CD4-positive, alpha-beta T cell treated with Interleukin-6 at 100 ng/mL for 8 hours (primary cell): ENCODE measurements at regions not wholly inside any gene's neighbourhood (a gene's known extent, or its start where the extent isn't known, plus 50 kb on each side); places are given as distances from the start of the nearest gene placed in this dataset.

Source experiments
- DNase-seq: peaks from one replicate; pipeline ENCODE4 v3.0.0-alpha.2; 2020; ENCODE audit warnings: mixed read lengths, low spot score

DNA sequence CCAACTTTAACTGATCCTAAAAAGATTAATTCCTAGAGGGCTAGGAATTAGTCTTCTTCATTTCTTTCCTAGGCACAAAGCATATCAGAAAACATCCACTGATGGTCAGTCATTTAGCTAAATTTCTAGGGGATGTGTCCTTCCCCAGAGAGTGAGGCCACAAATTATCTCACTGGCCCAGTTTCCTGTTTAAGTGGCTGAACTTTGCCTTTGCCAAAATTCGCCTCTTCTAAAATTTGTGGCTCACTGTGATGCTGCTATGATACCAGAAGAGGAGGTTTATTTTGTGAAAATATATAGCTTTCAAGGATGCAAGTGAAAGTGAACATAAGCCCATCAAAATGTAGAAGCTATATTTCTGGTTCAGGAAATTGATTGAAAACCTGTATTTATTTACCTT, 98.1 kb upstream of the FER start:
- DNase-seq: no peak

DNA sequence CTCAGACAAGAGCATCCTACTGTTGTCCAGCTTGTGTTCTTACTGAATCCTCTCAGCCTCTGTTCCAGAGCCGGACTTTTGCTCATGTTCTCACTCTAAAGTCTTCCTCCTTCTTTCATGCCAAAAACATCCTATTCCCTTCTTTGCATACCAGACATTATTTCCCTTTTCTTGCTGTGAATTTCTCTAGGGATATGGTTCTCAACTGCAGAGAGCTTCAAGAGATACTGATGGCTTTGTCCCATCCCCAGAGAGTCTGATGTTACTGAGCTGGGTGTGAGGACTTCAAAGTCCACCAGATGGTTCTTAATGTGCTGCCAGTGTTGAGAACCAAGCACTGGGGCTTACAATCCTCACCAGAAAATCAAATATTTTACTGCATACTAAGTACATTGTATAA, 98.6 kb upstream of the FER start:
- no peak for DNase-seq

DNA sequence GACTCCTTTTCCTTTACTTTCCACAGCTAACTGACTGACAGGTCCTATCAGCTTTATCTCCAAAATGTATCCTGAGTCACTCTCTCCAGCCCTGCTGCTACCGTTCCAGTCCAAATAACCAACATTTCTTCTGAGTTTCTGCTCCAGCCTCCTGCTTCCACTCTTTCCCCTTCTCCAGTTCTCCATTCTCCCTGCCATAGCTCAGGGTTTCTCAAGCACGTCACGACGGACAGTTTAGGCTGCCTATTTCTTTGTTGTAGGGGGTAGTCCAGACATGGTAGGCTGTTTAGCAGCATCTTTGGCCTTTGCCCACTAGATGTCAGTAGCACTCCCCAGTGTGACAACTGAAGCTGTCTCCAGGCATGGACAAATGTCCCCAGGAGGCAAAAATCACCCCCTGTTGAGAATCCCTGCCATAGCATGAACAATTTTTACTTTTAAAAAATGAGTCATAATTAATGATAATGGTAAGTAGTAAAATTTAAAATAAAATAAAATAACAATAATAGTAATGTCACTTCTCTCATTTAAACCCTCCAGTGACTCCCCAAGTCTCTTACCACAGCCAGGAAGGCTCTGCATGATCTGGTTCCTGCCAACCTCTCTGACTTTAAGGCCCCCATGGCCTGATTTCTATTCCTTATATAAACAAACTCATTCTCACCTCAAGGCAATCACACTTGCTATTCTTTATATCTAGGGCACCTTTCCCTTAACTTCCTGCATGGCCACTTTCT, 105.4 kb upstream of the FER start:
- DNase-seq: peak; percentile 36

DNA sequence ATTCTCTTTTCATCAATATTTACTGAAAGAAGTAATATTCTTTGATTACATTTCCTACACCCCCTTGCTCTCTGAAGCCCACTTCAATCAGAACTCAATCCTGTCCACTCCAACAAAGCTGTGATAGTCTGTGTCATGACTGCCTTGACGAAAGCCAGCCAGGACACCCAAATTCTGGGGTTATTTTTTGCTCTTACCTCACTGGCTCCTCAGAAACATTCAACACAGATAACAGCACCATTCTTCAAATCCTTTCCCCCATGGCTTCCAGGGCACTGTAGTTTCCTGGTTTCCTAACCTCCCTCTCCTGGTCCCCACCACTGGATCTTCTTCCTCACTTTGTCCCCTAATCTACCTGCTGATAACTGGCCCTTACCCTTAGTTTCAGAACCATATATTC, 106.1 kb upstream of the FER start:
- DNase-seq: no peak

DNA sequence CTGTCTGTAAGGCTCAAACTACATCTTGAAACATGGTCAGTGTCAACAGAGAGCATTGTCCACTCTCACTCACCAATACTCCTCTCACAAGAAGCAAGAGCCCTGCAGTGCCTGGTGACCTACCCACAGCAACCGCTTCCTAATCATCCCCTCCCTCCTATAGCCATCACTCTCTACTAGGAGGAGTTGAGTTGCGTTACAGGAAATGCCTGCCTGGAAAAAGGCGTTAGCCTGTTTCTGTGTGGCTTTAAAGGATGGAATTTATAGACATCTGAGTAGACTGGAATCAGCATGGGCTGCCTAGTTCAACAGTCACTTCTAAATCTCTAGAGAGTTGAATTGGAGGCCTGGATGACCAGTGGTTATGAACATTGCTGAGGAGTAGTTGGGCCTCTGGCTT, 108.3 kb upstream of the FER start:
- no peak for DNase-seq

DNA sequence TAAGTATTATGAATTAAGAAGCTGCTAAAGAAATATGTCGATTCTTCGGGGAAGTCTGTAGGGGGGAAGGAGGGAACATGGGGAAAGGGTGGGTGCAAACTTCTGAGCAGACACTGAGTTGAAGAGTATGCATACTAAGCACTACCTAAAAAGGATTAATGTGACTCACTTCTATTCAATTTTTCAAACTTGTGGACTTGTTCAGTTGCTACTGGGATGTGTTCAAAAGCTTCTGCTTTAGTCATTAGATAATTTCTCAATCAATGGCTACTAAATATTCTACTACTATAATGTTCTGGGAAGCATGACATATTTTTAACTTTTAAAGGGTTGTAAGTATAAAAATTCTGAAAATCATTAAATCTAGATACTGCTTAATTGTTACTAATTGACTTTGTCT, 109.7 kb upstream of the FER start:
- DNase-seq: no peak

DNA sequence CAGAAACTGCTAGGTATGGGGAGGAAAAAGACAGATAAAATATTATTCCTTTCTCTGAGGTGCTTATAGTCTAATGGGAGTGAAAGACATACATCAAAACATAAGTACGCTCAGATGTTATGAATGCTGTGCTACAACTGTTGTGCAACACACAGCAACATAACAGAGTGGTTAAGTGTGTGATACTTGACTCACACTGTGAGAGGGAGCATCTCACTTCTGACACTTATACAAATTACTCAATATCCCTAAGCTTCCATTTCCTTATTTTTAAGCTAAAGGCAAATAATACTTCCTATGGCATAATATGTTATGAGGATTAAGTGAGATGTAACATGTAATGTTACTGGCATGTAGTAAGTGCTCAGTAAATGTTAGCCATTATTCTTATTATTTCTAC, 110.6 kb upstream of the FER start:
- DNase-seq: no peak

DNA sequence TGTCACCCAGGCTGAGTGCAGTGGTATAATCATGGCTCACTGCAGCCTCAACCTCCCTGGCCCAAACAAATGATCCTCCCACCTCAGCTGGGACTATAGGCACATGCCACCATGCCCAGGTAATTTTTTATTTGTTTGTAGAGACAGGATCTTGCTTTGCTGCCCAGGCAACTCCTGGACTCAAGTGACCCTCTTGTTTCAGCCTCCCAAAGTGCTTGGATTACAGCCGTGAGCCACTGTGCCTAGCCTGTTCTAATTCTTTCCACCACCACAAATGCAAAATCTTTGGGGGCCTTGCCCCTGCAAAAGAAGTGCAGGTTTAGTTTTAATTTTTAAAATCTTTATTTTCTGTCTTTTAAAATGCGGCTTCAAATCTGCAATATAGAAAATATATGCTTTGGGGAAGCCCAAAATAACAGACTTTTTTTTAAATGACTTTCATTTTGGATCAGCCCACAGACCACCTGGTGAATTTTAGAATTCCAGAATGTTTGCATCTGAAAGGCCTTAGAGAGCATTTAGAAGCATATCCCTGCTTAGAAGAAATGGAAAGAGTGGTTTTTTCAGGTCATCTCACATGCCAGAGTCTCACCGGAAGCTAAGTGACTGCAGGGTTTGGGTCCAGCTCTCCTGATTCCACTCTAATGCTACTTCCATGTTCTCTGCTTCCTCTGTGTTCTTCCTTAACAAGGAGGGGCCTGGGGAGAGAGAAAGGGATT, 111.4 kb upstream of the FER start:
- no peak for DNase-seq

DNA sequence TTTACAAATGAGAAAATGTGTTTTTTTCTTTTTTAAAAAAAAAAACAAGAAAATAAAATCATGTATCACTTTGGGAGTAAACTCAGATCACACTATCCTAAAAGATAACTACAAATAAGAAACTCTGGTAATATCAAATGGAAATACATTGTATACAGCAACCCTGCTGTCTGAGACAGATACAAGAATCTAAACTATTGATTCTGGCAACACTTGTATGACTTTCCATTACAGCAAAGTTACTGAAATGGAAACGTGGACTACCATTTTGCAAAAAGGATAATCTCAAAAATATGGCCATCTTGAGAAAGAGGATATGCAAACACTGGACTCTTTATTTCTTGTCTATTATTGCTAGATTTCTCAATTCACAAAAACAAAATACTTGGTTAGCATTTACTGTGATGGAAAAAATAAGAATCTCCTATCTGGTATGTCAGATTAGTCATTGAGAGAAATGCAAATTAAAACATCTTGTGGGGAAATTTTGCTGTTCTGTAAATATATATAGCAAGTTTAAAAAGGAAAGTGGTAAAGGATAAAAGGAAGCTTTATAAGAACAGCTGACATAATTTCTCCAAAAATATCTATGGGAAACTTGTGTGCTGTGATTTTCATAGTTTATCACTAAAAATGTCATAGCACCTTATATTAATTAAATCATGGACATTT, 112.9 kb upstream of the FER start:
- no peak for DNase-seq

DNA sequence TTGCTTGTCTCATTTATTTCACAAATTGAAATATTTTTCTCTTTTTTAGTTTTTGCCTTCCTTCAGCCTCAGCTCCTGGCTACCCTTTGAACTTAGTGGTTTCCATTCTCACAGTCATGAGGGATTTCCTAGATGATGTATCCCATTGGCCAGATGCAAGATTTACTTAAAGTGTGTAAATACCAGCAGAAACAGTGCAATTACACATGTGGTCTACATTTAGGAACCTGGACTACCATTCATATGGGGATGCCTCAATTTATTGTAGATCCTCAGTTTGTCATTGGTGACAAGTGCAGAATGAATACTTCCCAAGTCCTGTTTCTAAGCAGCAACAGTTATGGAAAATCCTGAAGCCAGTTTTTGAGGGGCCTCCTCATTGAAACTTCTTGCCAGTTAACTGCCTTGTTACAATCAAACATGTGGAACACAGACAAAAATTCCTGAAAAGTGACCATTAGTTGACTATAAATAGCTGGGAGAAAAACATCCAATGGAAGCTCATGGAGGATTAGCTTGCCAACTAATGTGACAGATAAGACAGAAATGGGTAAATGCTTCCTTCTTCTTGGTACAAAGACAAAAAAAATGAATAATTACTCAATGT, 113.6 kb upstream of the FER start:
- no peak for DNase-seq

DNA sequence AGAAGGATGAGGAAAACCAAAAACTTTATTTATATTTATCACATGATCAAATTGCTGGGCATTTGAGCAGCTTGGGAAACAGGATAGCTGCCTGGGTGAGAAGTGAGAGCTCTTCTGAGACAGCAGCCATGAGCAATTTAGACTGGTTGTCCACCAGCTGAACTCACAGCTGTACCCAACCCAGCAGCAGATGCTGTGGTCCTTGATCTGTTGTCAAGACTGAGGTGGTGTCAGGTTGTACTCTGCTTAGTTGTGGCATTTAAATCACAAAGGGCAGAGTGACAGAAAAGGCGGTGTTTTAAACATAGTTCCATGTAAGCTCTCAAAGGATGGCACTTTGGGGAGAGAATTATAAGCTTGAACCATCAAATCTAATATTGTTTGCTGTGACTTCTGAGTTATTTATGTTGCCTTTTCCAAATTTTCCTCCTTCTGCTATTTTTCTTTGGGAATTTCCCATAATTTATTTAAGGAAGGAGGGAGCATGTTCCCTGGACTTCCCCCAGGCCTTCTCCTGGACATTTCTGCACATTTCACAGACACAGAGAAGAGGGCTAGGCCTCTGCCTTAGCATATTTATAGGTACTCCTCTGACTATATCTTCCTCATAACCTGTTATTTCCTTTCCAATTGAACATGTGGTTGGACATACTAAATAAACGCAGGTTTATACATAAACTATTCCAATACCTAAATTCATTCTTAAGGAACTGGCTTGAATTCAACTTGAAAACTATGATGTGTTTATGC, 117.7 kb upstream of the FER start:
- DNase-seq: no peak

DNA sequence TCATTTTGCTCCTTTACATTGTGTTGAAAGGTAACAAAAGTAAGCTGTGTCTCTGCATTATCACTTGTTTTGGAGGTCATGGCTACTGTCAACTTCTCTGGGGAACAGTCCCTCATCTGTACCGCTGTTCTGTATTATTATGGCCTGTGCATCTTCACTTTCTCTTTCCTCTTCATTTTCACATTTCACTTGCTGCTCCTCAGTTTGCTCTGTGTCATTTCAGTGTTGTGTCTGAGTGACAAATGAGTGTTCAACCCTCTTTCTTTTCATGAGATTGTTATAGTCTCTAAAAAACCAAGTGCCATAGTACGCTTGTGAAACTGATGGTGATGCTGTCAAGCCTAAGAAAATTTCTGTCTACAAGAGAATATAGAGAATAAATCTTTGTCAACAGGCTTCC, 122.0 kb upstream of the FER start:
- no peak for DNase-seq

DNA sequence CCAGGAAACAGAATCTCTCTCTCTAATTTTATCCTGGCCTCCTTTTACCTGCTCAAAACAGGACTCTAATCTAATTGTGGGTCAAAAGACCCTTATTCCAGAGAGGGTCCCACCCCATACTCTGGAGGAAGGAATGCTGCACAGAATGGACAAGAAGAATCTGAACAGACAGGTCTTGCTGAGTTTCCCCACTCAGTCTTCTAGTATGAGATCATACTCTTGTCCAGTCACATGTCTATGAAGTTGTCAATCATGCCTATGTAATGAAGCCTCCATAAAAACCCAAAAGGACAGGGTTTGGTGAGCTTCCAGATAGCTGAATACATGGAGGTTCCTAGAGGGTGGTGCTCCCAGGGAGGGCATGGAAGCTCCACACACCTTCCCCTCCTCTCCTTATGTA, 123.9 kb upstream of the FER start:
- no peak for DNase-seq

DNA sequence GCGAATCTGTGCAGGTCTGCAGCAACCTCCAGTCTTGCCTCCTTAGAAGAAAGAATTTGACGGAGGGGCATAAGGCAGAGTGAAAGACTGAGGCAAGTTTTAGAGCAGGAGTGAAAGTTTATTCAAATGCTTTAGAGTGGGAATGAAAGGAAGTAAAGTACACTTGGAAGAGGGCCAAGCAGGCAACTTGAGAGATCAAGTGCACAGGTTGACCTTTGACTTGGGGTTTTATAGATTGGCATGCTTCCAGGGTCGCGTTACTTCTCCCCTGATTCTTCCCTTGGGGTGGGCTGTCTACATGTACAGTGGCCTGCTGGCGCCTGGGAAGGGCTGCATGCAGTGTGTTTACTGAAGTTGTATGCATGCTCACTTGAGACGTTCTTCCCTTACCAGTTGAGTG, 127.2 kb upstream of the FER start:
- DNase-seq: no peak

DNA sequence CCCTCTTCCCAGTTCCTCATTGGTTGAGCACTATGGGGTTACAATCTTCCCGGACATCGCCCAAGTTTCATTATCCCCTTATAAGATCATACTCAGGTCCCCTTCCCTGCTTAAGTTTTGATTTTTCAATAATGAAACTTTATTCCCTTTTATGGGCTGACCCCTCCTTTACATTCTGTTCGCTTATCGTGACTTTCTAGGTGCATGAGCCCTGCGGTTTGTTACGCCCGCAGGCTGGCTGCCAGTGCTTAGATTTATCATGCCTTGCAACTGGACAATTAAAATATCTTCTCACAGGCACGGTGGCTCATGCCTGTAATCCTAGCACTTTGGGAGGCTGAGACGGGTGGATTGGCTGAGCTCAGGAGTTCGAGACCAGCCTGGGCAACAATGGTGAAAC, 127.9 kb upstream of the FER start:
- DNase-seq: no peak

DNA sequence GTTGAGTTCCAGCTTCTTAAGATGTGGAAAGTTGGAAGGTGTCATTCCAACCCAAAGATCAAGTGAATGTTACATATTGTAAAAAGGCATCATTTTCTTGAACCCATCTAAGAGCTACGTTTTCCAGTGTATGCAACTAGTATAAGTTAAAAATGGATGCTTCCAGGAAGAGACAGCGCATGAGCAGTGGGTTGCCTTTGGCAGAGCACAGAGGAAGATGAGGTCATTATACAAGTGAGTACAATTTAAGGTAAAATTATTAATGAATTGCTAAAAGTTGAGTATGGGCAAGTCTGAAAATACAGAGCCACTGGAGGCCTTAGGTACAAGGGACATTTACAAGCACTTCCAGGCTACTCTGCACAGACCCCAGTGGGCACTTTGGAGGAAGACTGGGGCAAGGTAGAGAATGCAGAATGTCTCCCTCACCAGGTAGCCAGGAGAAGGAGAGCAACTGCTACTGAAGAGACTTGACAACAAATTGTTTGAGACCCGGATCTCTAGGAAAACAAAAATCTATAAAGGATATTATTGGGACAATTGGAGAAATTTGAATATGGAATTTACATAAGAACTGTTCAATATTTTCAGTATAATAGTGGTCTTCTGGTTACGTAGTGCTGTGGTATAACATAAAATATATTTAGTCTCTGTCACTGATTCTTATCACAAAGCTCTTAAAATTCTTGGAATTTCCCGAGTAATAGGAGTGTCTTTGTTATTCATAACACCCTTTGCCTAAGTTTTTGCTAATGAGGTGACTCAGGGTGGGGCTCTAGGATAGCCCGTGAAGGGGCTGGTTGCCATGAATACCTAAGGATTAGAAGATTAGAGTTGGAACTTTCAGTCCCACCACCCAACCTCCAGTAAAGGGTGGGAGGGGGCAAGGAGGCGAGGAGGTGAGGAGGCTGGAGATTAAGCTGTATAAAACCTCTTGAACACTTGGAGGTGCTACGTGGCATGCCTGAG, 129.9 kb upstream of the FER start:
- DNase-seq: no peak

DNA sequence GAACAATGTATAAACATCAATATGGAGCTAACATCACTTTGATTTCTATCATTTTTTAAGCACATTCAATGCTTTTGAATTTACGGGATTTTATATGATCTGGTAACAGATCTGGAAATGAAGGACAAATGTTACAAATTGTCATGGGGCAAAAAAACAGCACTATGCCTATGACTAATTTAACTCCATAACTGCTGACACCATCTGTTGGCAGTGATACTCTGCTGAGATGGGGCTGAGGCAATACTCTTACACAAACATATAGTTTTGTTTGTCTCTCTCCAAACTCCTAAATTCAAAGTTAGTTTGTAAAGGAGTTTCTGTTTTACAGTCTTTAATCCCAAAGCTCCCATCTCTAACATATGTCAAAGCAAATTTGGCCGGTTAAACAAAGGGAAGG, 132.5 kb upstream of the FER start:
- DNase-seq: no peak

DNA sequence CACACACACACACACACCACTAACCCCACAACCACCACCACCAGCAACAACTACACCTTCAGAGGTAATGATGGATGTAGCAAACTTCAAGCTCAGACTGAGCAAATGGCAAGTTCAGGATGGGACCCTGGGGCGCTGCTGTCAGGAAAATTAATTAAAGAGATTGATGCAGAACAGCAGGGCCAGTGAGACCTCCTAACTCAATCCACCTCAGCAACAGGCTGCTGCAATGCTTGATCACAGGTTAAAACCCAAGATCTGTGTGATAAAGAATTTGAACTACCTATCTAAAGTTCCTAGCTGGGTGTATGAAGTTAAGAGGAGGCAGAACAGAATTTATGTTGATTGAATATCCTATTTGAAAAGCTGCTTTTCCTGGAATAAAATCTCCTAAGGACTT, 140.3 kb upstream of the FER start:
- no peak for DNase-seq

DNA sequence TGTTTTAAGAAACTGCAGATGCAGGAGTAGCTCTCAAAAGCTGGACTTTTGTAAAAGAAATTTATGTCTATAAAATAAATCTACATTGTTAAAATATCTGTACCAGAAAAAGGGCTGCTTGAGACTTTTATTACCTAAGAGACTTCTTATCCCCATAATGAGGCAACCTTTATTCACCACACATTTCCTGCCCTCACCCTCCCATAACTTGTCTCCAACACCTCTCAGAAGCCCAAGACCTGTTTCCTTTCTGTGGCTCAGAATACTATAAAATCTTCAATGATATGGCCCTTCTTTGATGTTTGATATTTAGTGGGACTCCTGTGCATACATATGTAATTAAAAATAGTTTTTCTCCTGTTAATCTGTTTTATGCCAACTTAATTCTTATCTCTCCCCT, 141.5 kb upstream of the FER start:
- DNase-seq: no peak

DNA sequence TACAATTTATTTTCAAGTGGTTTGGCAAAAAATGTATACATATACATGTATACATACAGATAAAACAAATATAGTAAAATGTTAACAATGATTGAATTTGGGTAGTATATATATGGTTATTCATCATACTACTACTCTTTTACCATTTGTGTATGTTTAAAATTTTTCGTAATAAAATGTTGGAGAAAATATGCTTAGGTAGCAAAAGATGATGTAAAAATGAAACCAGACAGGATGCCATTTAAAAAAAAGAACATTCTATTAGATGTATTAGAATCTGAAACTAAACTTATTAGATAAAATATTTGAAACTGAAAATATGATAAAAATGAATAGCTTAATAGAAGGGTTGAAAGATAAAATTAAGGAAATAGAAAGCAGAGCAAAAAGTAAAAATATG, 144.9 kb upstream of the FER start:
- no peak for DNase-seq

DNA sequence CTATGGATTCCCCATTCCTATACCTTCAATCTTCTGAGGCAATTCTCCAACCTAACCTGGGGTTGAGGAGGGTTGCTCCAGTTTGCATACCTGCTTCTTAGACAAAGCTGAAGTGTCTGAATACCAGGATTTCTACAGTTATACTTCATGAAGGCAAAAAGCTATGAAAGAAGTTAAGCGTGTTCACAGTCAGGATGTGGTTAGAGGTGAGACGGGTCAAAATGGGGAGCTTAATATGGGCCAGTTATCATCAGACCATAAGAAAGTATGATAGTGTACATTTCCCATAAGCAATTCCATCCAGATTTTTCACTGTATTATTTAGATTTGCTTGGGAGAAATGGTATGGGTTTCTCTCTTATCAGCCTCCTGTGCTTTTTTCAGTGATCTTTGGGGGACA, 156.9 kb upstream of the FER start:
- no peak for DNase-seq
